GM23338 (cell line): ENCODE measurements at regions not wholly inside any gene's neighbourhood (a gene's known extent, or its start where the extent isn't known, plus 50 kb on each side); places are given as distances from the start of the nearest gene placed in this dataset.

Experiments
- ATAC-seq: fragments of 200-7000 bp; cut with Tn5 transposase; 3 replicates; pipeline ENCODE4 v1.9.1; 2020
- DNase-seq: peaks from one replicate; pipeline ENCODE4 v3.0.0-alpha.2; 2015; ENCODE audit warnings: low spot score
- H2AFZ ChIP-seq: fragments of 200-600 bp; sonication (generic); 2 replicates; pipeline ENCODE4 v1.8.0; 2016; ENCODE audit warnings: antibody characterized with exemption, mild to moderate bottlenecking, moderate library complexity
- H3F3A ChIP-seq: fragments of 200-600 bp; sonication (generic); replicated peaks from 2 replicates; pipeline ENCODE4 v1.8.0; 2017; ENCODE audit warnings: antibody characterized with exemption, mixed run types, low read depth
- H3K27ac ChIP-seq: fragments of 200-600 bp; sonication (generic); 2 replicates; pipeline ENCODE4 v1.6.1; 2016; ENCODE audit warnings: low read depth
- H3K27me3 ChIP-seq: fragments of 200-600 bp; sonication (generic); 2 replicates; pipeline ENCODE4 v1.8.0; 2016; ENCODE audit warnings: mild to moderate bottlenecking, mixed run types, moderate library complexity; ENCODE audit not compliant: insufficient read depth
- H3K36me3 ChIP-seq: fragments of 200-600 bp; sonication (generic); 2 replicates; pipeline ENCODE4 v1.8.0; 2016; ENCODE audit warnings: mild to moderate bottlenecking; ENCODE audit not compliant: insufficient read depth
- H3K4me1 ChIP-seq: fragments of 200-600 bp; sonication (generic); 2 replicates; pipeline ENCODE4 v1.8.0; 2016; ENCODE audit warnings: mild to moderate bottlenecking, moderate library complexity; ENCODE audit not compliant: insufficient read depth
- H3K4me2 ChIP-seq: fragments of 200-600 bp; sonication (generic); 2 replicates; pipeline ENCODE4 v1.7.1; 2017; ENCODE audit warnings: mixed run types
- H3K4me3 ChIP-seq: fragments of 200-600 bp; sonication (generic); 2 replicates; pipeline ENCODE4 v1.6.1; 2016; ENCODE audit warnings: mixed run types
- H3K79me2 ChIP-seq: fragments of 200-600 bp; sonication (generic); replicated peaks from 2 replicates; pipeline ENCODE4 v1.8.0; 2017; ENCODE audit warnings: mild to moderate bottlenecking; ENCODE audit not compliant: insufficient read depth
- H3K9me2 ChIP-seq: fragments of 200-600 bp; sonication (generic); 2 replicates; pipeline ENCODE4 v1.8.0; 2017; ENCODE audit not compliant: insufficient read depth
- H4K20me1 ChIP-seq: fragments of 200-600 bp; sonication (generic); replicated peaks from 2 replicates; pipeline ENCODE4 v1.8.0; 2017; ENCODE audit warnings: mild to moderate bottlenecking; ENCODE audit not compliant: insufficient read depth
- H3K27ac Mint-ChIP-seq: 2 replicates; pipeline ENCODE4 v1.8.0; 2020; ENCODE audit warnings: inconsistent platforms, mild to moderate bottlenecking, moderate library complexity, mixed read lengths
- H3K27me3 Mint-ChIP-seq: 3 replicates; pipeline ENCODE4 v1.8.0; 2022; ENCODE audit warnings: low read depth, mild to moderate bottlenecking, moderate library complexity, mixed read lengths, inconsistent platforms; ENCODE audit not compliant: insufficient read depth, poor library complexity
- H3K36me3 Mint-ChIP-seq: 3 replicates; pipeline ENCODE4 v1.8.0; 2021; ENCODE audit warnings: low read depth, mild to moderate bottlenecking, inconsistent platforms, moderate library complexity, mixed read lengths
- H3K4me1 Mint-ChIP-seq: 3 replicates; pipeline ENCODE4 v1.8.0; 2020; ENCODE audit warnings: mild to moderate bottlenecking, inconsistent platforms, mixed read lengths
- H3K4me3 Mint-ChIP-seq: 3 replicates; pipeline ENCODE4 v1.8.0; 2021; ENCODE audit warnings: moderate library complexity, mild to moderate bottlenecking, inconsistent platforms, mixed read lengths
- H3K9me3 Mint-ChIP-seq: 3 replicates; pipeline ENCODE4 v1.8.0; 2020; ENCODE audit warnings: moderate library complexity, mild to moderate bottlenecking, inconsistent platforms, mixed read lengths
- CREB1 ChIP-seq: fragments of 250-450 bp; sonication (Bioruptor Pico); IDR thresholded peaks from 2 replicates; pipeline ENCODE4 v1.5.0; 2020; ENCODE audit warnings: low read depth, mild to moderate bottlenecking, moderate library complexity
- EZH2 ChIP-seq: fragments of 200-600 bp; sonication (generic); IDR thresholded peaks from one replicate; pipeline ENCODE4 v1.8.0; 2017; ENCODE audit warnings: antibody characterized with exemption, mild to moderate bottlenecking, low read depth; ENCODE audit not compliant: unreplicated experiment
- EZH2phosphoT487 ChIP-seq: fragments of 200-600 bp; sonication (generic); IDR thresholded peaks from one replicate; pipeline ENCODE4 v1.8.1; 2018; ENCODE audit warnings: antibody characterized with exemption; ENCODE audit not compliant: unreplicated experiment
- JUNB ChIP-seq: IDR thresholded peaks from one replicate; pipeline ENCODE4 v1.6.1; 2016; ENCODE audit warnings: antibody characterized with exemption; ENCODE audit not compliant: unreplicated experiment
- NANOG ChIP-seq: IDR thresholded peaks from 2 replicates; pipeline ENCODE4 v1.6.1; 2016; ENCODE audit warnings: antibody characterized with exemption, borderline replicate concordance
- REST ChIP-seq: IDR thresholded peaks from one replicate; pipeline ENCODE4 v1.6.1; 2018; ENCODE audit warnings: antibody characterized with exemption; ENCODE audit not compliant: unreplicated experiment
- STAT1 ChIP-seq: IDR thresholded peaks from one replicate; pipeline ENCODE4 v1.6.1; 2016; ENCODE audit warnings: antibody characterized with exemption; ENCODE audit not compliant: unreplicated experiment
- ZNF462 ChIP-seq: fragments of 250-450 bp; sonication (Bioruptor Pico); IDR thresholded peaks from 2 replicates; pipeline ENCODE4 v1.5.0; 2020; ENCODE audit warnings: mild to moderate bottlenecking, moderate library complexity

- no peaks in the 10 kb centered on the region; the same call in 2 of the 3 replicates for H3K4me1 Mint-ChIP-seq
- ATAC-seq = no peak
Observed at GRCh38 chr1:17890056-17890814, 135.1 kb downstream of the ACTL8 start.

DNA sequence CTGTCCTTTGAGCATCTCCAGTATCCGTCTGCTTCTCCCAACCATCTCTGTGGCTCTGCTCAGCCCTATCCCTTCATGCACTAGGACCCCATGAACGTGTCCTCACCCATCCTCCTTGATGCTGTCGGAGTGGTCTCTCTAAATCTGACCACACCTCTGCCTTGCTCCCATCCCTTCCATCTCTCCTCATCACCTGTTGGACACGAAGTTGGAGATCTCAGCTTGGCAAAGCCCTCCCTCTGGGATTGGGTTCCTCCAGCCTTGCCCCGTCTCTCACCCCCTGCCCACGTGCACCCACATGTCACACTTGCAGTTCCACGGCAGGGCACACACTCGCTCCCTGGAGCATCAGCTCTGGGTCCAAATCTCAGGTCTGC is 135.7 kb downstream of the ACTL8 start:
- Histone ChIP-seq H3K36me3 (no peaks in the 10 kb centered on the region), H3K79me2 (no peaks in the 10 kb centered on the region), H4K20me1 (no peaks in the 10 kb centered on the region), H3F3A (no peaks in the 10 kb centered on the region), H3K27ac (no peak overlapping the region), H3K4me1 (no peaks in the 10 kb centered on the region), H3K4me3 (no peak overlapping the region), H3K9me2 (no peaks in the 10 kb centered on the region), H3K4me2 (no peak overlapping the region), H2AFZ (no peak overlapping the region), H3K27me3 (no peaks in the 10 kb centered on the region)
- H3K4me3 Mint-ChIP-seq = no peak overlapping the region
- H3K36me3 Mint-ChIP-seq = no peaks in the 10 kb centered on the region
- peaks cover 14% of the 10 kb centered on the region for H3K27me3 Mint-ChIP-seq
- no peak for ATAC-seq
- H3K9me3 Mint-ChIP-seq = no peaks in the 10 kb centered on the region
- no peak overlapping the region for H3K27ac Mint-ChIP-seq
- no peaks in the 10 kb centered on the region; the same call in 2 of the 3 replicates for H3K4me1 Mint-ChIP-seq
- DNase-seq = no peak
- no peak for TF ChIP-seq EZH2phosphoT487
- TF ChIP-seq EZH2 = no peak
- TF ChIP-seq CREB1 (CRISPR knock-in tag) = no peak
- TF ChIP-seq ZNF462 (CRISPR knock-in tag) = no peak

More at GRCh38 chr1:17890056-17890814, 135.1 kb downstream of the ACTL8 start:
- no peaks in the 10 kb centered on the region for H3K79me2 ChIP-seq
- H3K27ac Mint-ChIP-seq = no peak overlapping the region
- no peaks in the 10 kb centered on the region for H3K27me3 ChIP-seq
- no peaks in the 10 kb centered on the region for H4K20me1 ChIP-seq
- H3K4me3 Mint-ChIP-seq = no peak overlapping the region
- no peak overlapping the region for H3K4me2 ChIP-seq
- no peaks in the 10 kb centered on the region for H3K36me3 ChIP-seq
- no peaks in the 10 kb centered on the region for H3F3A ChIP-seq
- no peaks in the 10 kb centered on the region for H3K4me1 ChIP-seq
- H3K9me3 Mint-ChIP-seq = no peaks in the 10 kb centered on the region
- no peaks in the 10 kb centered on the region for H3K36me3 Mint-ChIP-seq
- H3K27ac ChIP-seq = no peak overlapping the region
- no peak for TF ChIP-seq REST
- no peak for TF ChIP-seq NANOG
- TF ChIP-seq EZH2phosphoT487 = no peak
- no peak for TF ChIP-seq JUNB
- TF ChIP-seq STAT1 = no peak
- H3K27me3 Mint-ChIP-seq = peaks cover 10% of the 10 kb centered on the region
- H3K9me2 ChIP-seq = no peaks in the 10 kb centered on the region
- no peak for DNase-seq
- H2AFZ ChIP-seq = no peak overlapping the region
- no peak overlapping the region for H3K4me3 ChIP-seq
